DMS153 treated with DMSO at 0.1 percent for 48 hours (cell line): ENCODE measurements at regions not wholly inside any gene's neighbourhood (a gene's known extent, or its start where the extent isn't known, plus 50 kb on each side); places are given as distances from the start of the nearest gene placed in this dataset.
"Not testable (repeated sequence)": the region's sequence is repeated elsewhere in the genome, so short reads cannot be mapped to it uniquely, and the experiment has no call there.

Source experiments
- DNase-seq: peaks from one replicate; lab custom pipeline; 2025; ENCODE audit not compliant: unreplicated experiment; lab: John Stamatoyannopoulos, UW

- DNase-seq = not testable (repeated sequence)
Observed at GRCh38 chr18:64369830-64370440, 221.0 kb upstream of the LINC00305 start.

DNA sequence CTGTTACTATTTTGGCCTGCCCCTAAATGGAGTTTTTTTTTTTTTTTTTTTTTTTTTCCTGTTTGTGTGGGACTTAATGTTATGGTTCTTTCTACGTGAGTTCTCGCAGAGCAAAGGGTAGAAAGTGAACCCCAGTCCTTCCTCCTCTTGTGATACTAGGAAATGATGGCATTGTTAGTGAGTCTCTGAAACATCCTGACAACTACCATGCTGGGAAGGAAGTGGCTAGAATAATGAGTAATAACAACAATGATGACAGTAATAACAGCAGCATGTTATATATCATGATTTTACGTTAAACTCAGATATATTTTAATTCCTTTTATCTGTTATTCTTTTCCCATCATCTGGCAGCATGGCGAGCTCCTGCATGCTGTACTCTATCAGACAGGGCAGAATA is 216.2 kb upstream of the LINC00305 start:
- no peak for DNase-seq

- DNase-seq = no peak
Observed at GRCh38 chr18:64337673-64338072, 188.8 kb upstream of the LINC00305 start.

- no peak for DNase-seq
Observed at GRCh38 chr18:64337018-64337417, 188.1 kb upstream of the LINC00305 start.

DNA sequence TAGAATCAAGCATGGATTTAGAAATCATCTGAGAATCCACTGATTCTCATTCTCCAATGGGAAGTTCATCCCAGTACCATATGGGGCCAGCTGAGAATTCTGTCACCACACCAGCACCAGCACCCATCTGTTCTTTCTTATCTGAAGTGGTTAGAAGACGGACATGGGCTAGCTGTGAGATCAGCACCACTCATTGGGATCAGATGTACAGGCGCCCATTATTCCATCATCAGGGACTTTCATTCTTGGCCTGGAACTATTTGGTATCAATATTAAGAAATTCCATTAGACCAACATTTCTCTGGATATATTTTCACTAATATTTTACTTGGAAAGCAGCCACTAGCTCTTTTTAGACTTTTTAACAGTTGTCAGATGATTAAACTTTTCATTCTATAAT is 185.9 kb upstream of the LINC00305 start:
- no peak for DNase-seq

DNA sequence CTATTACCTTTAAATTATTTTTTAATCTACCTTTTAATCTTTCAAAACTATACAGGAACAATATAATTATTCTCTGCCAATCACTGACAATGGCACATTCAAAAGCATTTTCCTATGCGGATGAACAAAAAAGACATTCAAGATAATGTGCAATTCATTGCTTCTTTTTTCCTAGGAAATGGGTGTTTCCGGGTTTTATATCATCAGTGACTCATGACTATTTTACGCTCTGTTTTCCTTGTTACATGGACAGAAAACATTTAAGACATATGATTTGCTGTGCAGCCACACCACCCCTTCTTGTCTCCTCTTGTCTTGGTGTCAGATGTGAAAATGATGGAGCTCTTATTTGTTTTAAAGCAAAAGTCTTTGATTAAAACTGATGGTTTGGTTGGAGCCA is 184.7 kb upstream of the LINC00305 start:
- DNase-seq = no peak

GRCh38 chr18:64332835-64333234 is 183.9 kb upstream of the LINC00305 start:
- DNase-seq = no peak

DNA sequence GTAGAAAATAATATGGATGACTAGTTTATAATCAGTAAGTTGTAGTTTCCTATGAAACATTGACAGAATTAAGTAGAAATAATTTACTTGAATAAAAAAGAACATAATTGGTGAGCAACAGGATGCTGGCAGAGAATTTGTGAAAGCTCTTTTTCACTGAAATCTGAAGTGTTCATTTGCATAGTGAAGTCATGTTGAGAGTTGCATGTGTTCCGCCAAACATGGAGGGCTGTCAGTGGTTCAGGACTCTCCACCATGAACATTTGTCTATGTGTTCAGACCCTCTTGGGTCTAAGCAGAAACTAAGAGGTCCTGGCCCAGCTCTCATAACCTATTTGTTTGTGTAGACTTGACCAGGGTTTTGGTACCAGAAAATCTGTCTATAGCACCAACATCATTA is 182.5 kb upstream of the LINC00305 start:
- no peak for DNase-seq

GRCh38 chr18:64330931-64331330 is 182.0 kb upstream of the LINC00305 start:
- DNase-seq = peak; percentile 7

- no peak for DNase-seq
Observed at GRCh38 chr18:64330161-64330560, 181.3 kb upstream of the LINC00305 start.

GRCh38 chr18:64322189-64322588 is 173.3 kb upstream of the LINC00305 start:
- no peak for DNase-seq

DNA sequence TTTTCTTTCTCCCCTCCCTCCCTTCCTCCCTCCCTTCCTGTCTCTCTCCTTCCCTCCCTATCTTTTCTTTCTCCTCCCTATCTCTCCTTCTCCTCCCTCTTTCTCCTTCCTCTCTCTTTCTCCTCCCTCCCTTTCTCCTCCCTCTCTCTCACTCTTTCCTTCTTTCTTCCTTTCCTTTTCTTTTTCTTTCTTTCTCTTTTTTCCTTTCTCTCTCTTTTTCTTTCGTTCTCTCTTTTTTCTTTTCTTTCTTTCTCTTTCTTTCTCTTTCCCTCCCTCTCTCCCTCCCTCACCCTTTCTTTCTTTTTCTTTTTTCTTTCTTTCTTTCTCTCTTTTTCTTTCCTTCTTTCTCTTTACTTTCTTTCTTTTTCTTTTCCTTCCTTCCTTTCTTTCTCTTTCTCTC is 169.7 kb upstream of the LINC00305 start:
- DNase-seq = no peak

DNA sequence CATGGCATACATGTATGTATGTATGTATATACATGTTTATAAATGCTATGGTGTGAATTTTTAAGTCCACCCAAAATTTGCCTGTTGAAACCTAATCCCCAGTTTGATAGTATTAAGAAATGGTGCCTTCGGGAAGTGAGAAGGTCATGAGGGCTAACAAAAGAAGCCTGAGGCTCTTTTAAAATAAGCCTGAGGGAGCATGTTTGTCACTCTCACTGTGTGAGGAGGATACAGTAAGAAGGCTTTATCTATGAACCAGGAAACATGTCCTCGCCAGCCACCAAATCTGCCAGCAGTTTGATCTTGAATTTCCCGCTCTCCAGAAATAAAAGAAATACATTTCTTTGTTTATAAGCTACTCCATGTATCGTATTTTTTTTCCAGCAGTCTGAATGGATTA is 163.0 kb upstream of the LINC00305 start:
- DNase-seq = no peak

DNA sequence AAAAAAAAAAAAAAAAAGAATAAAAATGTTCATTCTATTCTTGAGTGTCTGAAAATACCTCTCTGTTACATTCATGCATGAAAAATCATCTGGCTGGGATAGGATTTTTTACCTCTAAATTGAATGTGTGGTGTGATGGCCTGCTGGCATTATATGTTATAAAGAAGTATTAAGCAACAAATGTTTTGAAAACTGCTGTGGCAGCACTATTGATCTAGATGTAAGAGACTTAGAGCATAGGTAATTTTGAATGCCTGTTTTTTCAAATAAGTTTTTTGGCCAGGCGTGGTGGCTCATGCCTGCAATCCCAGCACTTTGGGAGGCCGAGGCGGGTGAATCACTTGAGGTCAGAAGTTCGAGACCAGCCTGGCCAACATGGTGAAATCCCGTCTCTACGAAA is 147.0 kb upstream of the LINC00305 start:
- no peak for DNase-seq

- DNase-seq = no peak
Observed at GRCh38 chr18:64294967-64295366, 146.1 kb upstream of the LINC00305 start.

GRCh38 chr18:64288432-64288831 is 139.5 kb upstream of the LINC00305 start:
- no peak for DNase-seq

GRCh38 chr18:64287926-64288325 is 139.0 kb upstream of the LINC00305 start:
- DNase-seq = no peak

- DNase-seq = no peak
Observed at GRCh38 chr18:64283059-64283458, 134.2 kb upstream of the LINC00305 start.

GRCh38 chr18:64278026-64278425 is 129.1 kb upstream of the LINC00305 start:
- no peak for DNase-seq

- DNase-seq = no peak
Observed at GRCh38 chr18:64276311-64277090, 127.6 kb upstream of the LINC00305 start.

DNA sequence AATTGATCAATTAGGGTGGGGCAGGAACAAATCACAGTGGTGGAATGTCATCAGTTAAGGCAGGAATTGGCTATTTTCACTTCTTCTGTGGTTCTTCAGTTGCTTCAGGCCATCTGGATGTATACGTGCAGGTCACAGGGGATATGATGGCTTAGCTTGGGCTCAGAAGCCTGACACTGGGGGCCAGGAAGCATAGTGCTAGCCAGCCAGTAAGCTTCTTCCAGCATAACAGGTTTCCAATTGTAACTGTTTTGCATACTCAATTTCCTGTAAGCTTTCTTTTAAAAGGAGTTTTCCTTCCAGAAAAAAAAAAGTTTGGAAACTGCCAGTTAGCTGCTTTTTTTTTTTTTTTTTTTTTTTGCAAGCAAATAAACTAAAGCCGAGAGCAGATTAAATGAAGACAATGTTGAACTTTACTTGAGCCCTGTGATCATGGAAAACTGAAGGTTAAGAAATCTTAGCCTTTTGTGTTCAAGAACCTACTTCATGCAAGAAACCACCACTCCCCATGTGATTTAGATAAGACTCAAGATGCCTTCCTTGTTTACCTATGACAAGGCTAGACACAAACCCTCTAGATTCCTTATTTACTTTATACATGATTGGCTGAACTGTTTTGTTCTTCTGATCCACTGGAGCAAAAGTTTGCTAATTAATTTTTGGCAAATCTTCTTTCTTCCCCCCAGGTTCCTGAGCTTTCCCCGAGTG is 126.9 kb upstream of the LINC00305 start:
- DNase-seq = no peak

DNA sequence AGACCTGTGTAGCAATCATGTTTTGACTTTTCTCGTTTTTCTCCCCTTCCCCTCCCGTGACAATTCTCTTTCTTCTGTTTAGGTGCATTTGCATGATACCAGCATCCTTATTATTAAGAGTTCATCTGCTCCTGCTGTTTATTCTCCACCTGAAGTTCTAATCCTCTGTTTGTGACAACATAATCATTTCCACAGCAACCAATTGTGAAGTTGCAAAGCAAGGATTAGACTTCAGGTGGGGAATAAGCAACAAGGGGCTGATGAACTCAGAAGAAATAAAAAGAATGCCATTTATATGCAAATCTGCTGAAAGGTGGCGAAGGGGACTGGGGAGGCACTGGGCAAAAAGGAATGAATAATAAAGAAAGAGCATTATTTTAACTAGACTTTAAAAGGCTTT is 124.8 kb upstream of the LINC00305 start:
- no peak for DNase-seq
